ENCODE measurements at regions not wholly inside any gene's neighbourhood (a gene's known extent, or its start where the extent isn't known, plus 50 kb on each side); places are given as distances from the start of the nearest gene placed in this dataset.

GRCh38 chr2:58983111-58983510, 742.0 kb upstream of the FANCL start:
- no peak overlapping the region for H3K27ac Mint-ChIP-seq
- no peak for DNase-seq
- no peak for TF ChIP-seq CTCF (IDR thresholded peaks at IDR 0.05)
- peaks cover 3% of the 10 kb centered on the region for H3K27me3 Mint-ChIP-seq (ENCODE audit: insufficient read depth)
- no peaks in the 10 kb centered on the region for H3K9me3 Mint-ChIP-seq
- H3K4me3 Mint-ChIP-seq, result no peak overlapping the region
- H3K36me3 Mint-ChIP-seq (ENCODE audit: low read depth), result no peaks in the 10 kb centered on the region
- no peaks in the 10 kb centered on the region for H3K4me1 Mint-ChIP-seq (ENCODE audit: low read depth)

- Mint-ChIP-seq H3K9me3 (no peaks in the 10 kb centered on the region), H3K27me3 (ENCODE audit: insufficient read depth) (peaks cover 3% of the 10 kb centered on the region), H3K4me1 (ENCODE audit: low read depth) (peaks cover 5% of the 10 kb centered on the region; the same call in 1 of the 2 replicates), H3K4me3 (no peak overlapping the region), H3K27ac (no peak overlapping the region), H3K36me3 (ENCODE audit: low read depth) (no peaks in the 10 kb centered on the region)
- no peak for TF ChIP-seq CTCF (IDR thresholded peaks at IDR 0.05)
- no peak for DNase-seq
Observed at GRCh38 chr2:58981237-58981636, 740.1 kb upstream of the FANCL start.

GRCh38 chr2:58976375-58977071, 735.4 kb upstream of the FANCL start:
- Mint-ChIP-seq H3K4me1 (ENCODE audit: low read depth) (peaks cover 11% of the 10 kb centered on the region), H3K36me3 (ENCODE audit: low read depth) (no peaks in the 10 kb centered on the region), H3K27me3 (ENCODE audit: insufficient read depth) (peaks cover 3% of the 10 kb centered on the region), H3K4me3 (no peak overlapping the region), H3K27ac (no peak overlapping the region), H3K9me3 (no peaks in the 10 kb centered on the region)
- TF ChIP-seq CTCF (IDR thresholded peaks at IDR 0.05), result no peak
- no peak for DNase-seq

GRCh38 chr2:58974881-58975280, 733.8 kb upstream of the FANCL start:
- H3K36me3 Mint-ChIP-seq (ENCODE audit: low read depth), result no peaks in the 10 kb centered on the region
- no peaks in the 10 kb centered on the region for H3K9me3 Mint-ChIP-seq
- no peak overlapping the region for H3K27ac Mint-ChIP-seq
- no peaks in the 10 kb centered on the region; the same call in none of the 2 replicates for H3K27me3 Mint-ChIP-seq (ENCODE audit: insufficient read depth)
- H3K4me3 Mint-ChIP-seq, result no peak overlapping the region
- no peak for DNase-seq
- H3K4me1 Mint-ChIP-seq (ENCODE audit: low read depth), result peaks cover 11% of the 10 kb centered on the region
- no peak for TF ChIP-seq CTCF (IDR thresholded peaks at IDR 0.05)

- Mint-ChIP-seq H3K27ac (no peak overlapping the region), H3K4me3 (no peak overlapping the region), H3K9me3 (no peaks in the 10 kb centered on the region), H3K36me3 (ENCODE audit: low read depth) (no peaks in the 10 kb centered on the region), H3K4me1 (ENCODE audit: low read depth) (peaks cover 11% of the 10 kb centered on the region), H3K27me3 (ENCODE audit: insufficient read depth) (no peaks in the 10 kb centered on the region; the same call in none of the 2 replicates)
- TF ChIP-seq CTCF (IDR thresholded peaks at IDR 0.05), result no peak
- DNase-seq, result no peak
Observed at GRCh38 chr2:58974426-58974825, 733.3 kb upstream of the FANCL start.

Data from HFFc6 (cell line).